HG03520 (cell line): ENCODE measurements at regions not wholly inside any gene's neighbourhood (a gene's known extent, or its start where the extent isn't known, plus 50 kb on each side); places are given as distances from the start of the nearest gene placed in this dataset.
"Not testable (repeated sequence)": the region's sequence is repeated elsewhere in the genome, so short reads cannot be mapped to it uniquely, and the experiment has no call there.

Source experiments
- ATAC-seq: cut with Tn5 transposase; IDR thresholded peaks from one replicate; pipeline ENCODE4 v1.9.1; 2021; ENCODE audit warnings: mild to moderate bottlenecking, moderate library complexity; ENCODE audit not compliant: unreplicated experiment

GRCh38 chr2:175777337-175777736, 224.7 kb downstream of the LNPK start:
- not testable (repeated sequence) for ATAC-seq

- no peak for ATAC-seq
These were observed 232.9 kb downstream of the LNPK start for GRCh38 chr2:175769200-175769599.

- ATAC-seq, result no peak
These were observed 235.2 kb downstream of the LNPK start for GRCh38 chr2:175766880-175767279.

- ATAC-seq, result no peak
These were observed 246.2 kb downstream of the LNPK start for GRCh38 chr2:175755656-175756386.

GRCh38 chr2:175755169-175755568, 246.9 kb downstream of the LNPK start:
- ATAC-seq, result no peak

GRCh38 chr2:175750195-175750594, 251.9 kb downstream of the LNPK start:
- no peak for ATAC-seq

GRCh38 chr2:175745911-175746310, 256.2 kb downstream of the LNPK start:
- ATAC-seq, result no peak

- no peak for ATAC-seq
These were observed 258.1 kb downstream of the LNPK start for GRCh38 chr2:175744000-175744399.

- no peak for ATAC-seq
These were observed 259.1 kb downstream of the LNPK start for GRCh38 chr2:175743011-175743410.

- no peak for ATAC-seq
These were observed 259.7 kb downstream of the LNPK start for GRCh38 chr2:175742367-175742766.

- no peak for ATAC-seq
These were observed 260.9 kb downstream of the LNPK start for GRCh38 chr2:175741164-175741563.

- ATAC-seq, result no peak
These were observed 264.2 kb downstream of the LNPK start for GRCh38 chr2:175737722-175738361.

- ATAC-seq, result no peak
These were observed 267.4 kb downstream of the LNPK start for GRCh38 chr2:175734686-175735085.

- ATAC-seq, result no peak
These were observed 269.5 kb downstream of the LNPK start for GRCh38 chr2:175732531-175732930.

- ATAC-seq, result no peak
These were observed 272.0 kb downstream of the LNPK start for GRCh38 chr2:175730050-175730449.

- no peak for ATAC-seq
These were observed 272.9 kb downstream of the LNPK start for GRCh38 chr2:175729049-175729706.

GRCh38 chr2:175728032-175728431, 274.0 kb downstream of the LNPK start:
- ATAC-seq, result no peak

- ATAC-seq, result no peak
These were observed 275.8 kb downstream of the LNPK start for GRCh38 chr2:175726223-175726622.

- no peak for ATAC-seq
These were observed 292.8 kb downstream of the LNPK start for GRCh38 chr2:175709248-175709647.

- no peak for ATAC-seq
These were observed 294.7 kb downstream of the LNPK start for GRCh38 chr2:175707322-175707721.

GRCh38 chr2:175704568-175704967, 297.5 kb downstream of the LNPK start:
- not testable (repeated sequence) for ATAC-seq

GRCh38 chr2:175698061-175698460, 304.0 kb downstream of the LNPK start:
- ATAC-seq, result no peak
